ENCODE measurements at regions not wholly inside any gene's neighbourhood (a gene's known extent, or its start where the extent isn't known, plus 50 kb on each side); places are given as distances from the start of the nearest gene placed in this dataset.

GRCh38 chr18:47471784-47472183 lies 220.3 kb upstream of the SKOR2 start:
- no peak for TF ChIP-seq CTCF (IDR thresholded peaks at IDR 0.05; ENCODE audit: insufficient read depth, low read depth, low read length)
- no peak for TF ChIP-seq EZH2 (IDR thresholded peaks at IDR 0.05; ENCODE audit: insufficient read depth, low read length)

Measured in astrocyte (in vitro differentiated cells and primary cell).